MM.1S (cell line): ENCODE measurements at regions not wholly inside any gene's neighbourhood (a gene's known extent, or its start where the extent isn't known, plus 50 kb on each side); places are given as distances from the start of the nearest gene placed in this dataset.

Experiments used
- EZH2 ChIP-seq: fragments of 300-600 bp; sonication (generic); optimal IDR thresholded peaks from 2 replicates; pipeline ENCODE3; 2017; ENCODE audit warnings: low read depth, mild to moderate bottlenecking, antibody characterized with exemption, low read length, mixed read lengths
- EZH2phosphoT487 ChIP-seq: fragments of 300-600 bp; sonication (generic); IDR thresholded peaks from 2 replicates; pipeline ENCODE4 v1.6.1; 2018; ENCODE audit warnings: antibody characterized with exemption, low read length
- TF ChIP-seq, protein P1 (sequence below): fragments of 300-600 bp; sonication (generic); IDR thresholded peaks from 2 replicates; pipeline ENCODE4 v1.5.1; 2016; ENCODE audit warnings: antibody characterized with exemption, low read length, mixed read lengths

DNA sequence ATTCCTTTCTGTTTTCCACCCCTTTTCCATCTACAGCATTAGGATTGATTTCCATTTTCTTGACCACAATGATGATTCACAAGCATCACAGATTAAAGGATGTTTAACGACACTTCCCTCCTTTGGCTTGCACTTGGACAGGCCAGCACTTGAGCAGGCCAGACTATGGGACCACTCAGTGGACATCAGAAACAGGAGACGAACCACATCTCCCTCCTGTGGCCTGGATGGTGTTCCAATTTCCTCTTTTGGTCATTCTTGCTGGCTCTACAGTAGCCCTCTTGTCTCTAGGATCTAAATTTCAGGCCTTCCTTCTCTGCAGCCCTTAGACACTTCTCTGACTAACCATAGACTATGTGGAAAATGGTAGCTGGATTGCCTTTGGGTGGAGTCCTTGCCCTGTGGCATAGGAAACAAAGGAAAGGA is 78.8 kb upstream of the BOC start:
- no peak for TF ChIP-seq EZH2phosphoT487
- TF ChIP-seq, protein P1, sequence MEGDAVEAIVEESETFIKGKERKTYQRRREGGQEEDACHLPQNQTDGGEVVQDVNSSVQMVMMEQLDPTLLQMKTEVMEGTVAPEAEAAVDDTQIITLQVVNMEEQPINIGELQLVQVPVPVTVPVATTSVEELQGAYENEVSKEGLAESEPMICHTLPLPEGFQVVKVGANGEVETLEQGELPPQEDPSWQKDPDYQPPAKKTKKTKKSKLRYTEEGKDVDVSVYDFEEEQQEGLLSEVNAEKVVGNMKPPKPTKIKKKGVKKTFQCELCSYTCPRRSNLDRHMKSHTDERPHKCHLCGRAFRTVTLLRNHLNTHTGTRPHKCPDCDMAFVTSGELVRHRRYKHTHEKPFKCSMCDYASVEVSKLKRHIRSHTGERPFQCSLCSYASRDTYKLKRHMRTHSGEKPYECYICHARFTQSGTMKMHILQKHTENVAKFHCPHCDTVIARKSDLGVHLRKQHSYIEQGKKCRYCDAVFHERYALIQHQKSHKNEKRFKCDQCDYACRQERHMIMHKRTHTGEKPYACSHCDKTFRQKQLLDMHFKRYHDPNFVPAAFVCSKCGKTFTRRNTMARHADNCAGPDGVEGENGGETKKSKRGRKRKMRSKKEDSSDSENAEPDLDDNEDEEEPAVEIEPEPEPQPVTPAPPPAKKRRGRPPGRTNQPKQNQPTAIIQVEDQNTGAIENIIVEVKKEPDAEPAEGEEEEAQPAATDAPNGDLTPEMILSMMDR, result no peak
- TF ChIP-seq EZH2, result no peak
